GM19324 (cell line): ENCODE measurements at regions not wholly inside any gene's neighbourhood (a gene's known extent, or its start where the extent isn't known, plus 50 kb on each side); places are given as distances from the start of the nearest gene placed in this dataset.

Experiments
- ATAC-seq: cut with Tn5 transposase; IDR thresholded peaks from one replicate; pipeline ENCODE4 v1.9.1; 2021; ENCODE audit warnings: mild to moderate bottlenecking, moderate library complexity; ENCODE audit not compliant: unreplicated experiment, low FRiP score

DNA sequence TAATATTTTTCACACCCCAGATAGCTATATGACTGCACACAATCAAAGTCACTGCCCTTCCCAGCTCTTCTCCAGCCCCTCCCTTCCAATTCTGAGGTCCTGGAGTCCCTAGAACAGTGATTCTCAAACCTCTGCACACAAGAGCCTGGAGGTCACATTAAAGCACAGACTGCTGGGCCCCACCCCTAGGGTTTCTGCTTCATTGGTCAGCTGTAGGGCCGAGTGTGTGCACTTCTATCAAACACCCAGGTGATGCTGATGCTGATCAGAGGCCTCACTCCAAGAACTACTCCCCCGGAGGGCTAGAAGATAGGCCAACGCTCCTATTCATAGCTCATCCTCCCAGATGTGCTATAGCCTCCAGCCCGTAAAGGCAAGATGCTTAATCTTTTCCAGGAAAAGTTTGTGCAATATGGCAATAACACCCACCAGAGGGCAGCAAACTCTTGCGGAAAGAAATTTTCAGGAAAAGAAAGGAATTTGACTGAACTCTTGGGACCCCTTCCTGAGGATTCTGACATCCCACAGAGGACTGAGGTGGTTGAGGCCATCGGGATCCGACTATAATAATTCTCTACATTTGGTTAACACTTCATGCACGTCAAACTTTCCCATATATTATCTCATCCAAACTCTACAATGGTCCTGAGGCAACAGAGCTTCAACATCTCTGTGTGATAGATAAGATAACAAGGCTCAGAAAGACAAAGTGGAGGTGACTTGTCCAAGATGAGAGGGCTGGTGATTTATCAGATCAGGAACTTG lies 194.2 kb upstream of the PKDCC start:
- no peak for ATAC-seq

- ATAC-seq, result no peak
Observed at GRCh38 chr2:41854227-41854626, 193.6 kb upstream of the PKDCC start.

DNA sequence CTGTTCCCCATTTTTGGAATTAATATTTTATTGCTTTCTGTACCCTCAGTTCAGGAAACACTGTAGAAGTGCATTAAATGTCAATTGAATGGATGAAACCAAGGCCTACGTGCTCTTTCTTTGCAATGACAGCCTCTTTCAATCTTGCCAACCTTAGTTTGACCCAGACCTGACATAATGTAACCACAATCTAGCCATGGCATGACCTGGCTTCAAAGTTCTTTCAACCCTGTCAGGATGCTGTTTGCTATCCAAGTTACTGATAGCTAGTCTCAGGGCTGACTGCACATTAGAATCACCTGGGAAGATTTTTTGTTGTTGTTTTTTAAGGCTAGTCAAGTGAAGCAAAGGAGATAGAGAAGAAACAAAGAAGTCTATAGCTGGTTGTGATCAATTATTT lies 190.9 kb upstream of the PKDCC start:
- ATAC-seq, result no peak

DNA sequence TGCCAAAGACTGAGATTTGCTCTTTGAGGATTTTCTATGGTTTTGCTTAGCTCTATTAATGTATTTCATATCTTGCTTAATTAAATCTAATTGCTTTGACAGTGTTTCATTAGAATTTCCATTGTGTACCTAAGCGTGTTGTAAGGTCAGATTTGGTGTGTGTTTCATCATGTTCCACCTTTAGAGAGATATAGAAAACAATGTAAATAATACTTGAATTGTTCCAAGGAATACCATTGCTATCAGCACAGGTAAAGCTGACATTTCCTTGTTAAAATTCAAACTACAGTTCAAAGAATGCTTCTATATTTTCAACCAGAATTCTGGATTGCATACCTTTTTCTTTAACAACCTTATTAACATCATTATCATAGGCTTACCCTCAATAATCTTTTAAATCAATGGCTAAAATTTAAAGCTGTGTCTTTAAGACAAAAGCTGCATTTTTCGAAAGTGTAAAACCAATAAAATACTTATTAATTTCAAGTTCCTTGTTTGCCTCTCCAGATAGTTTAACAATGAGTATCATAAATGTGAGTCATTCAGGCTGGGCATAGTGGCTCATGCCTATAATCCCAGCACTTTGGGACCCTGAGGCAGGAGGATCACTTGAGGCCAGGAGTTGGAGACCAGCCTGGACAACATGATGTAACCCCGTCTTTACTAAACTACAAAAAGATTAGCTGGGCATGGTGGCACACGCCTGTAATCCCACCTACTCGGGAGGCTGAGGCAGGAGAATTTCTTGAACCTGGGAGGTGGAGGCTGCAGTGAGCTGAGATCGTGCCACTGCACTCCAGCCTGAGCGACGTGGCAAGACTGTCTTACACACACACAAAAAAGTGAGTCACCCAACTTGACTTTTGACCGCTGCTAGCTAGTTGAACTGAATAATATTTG lies 188.0 kb upstream of the PKDCC start:
- no peak for ATAC-seq

DNA sequence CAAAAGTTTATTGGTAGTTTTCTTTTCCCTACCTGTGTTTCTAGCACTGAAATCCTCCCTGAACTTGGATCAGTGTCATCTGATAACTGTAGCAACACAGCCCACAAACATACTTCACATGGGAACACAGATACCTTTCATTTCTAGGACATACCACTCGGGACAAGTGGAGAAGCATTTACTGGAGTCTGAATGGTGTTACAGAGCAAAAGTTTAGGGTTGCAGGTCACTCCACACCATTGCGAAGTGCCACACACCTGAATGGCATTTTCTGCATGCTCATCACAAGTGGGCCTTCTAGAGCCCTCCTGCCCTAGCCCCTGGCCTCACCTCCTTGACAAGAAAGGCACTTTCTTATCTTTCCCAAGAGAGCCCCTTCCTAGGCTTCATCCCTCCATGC lies 184.8 kb upstream of the PKDCC start:
- no peak for ATAC-seq

- no peak for ATAC-seq
Observed at GRCh38 chr2:41865263-41865662, 182.6 kb upstream of the PKDCC start.

GRCh38 chr2:41867553-41867952 lies 180.3 kb upstream of the PKDCC start:
- peak; percentile 53 for ATAC-seq

GRCh38 chr2:41869542-41870264 lies 178.1 kb upstream of the PKDCC start:
- ATAC-seq, result no peak

DNA sequence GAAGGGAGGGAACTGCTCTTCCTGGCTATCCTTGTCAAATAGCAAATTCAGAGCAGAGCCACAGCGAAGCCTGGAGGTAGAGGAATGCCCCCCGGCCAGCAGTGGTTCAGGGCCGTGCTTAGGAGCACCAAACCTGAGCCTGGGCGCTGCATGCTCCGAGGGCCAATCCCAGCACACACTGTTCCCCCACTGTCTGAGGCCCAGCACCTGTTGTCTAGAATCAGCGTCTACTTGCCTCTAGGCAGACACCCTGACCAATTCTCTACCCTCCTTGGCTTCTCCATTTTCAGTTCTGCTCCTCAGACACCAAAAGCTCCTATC lies 177.6 kb upstream of the PKDCC start:
- no peak for ATAC-seq

- ATAC-seq, result no peak
Observed at GRCh38 chr2:41871080-41871479, 176.7 kb upstream of the PKDCC start.

GRCh38 chr2:41872646-41873045 lies 175.2 kb upstream of the PKDCC start:
- ATAC-seq, result no peak

DNA sequence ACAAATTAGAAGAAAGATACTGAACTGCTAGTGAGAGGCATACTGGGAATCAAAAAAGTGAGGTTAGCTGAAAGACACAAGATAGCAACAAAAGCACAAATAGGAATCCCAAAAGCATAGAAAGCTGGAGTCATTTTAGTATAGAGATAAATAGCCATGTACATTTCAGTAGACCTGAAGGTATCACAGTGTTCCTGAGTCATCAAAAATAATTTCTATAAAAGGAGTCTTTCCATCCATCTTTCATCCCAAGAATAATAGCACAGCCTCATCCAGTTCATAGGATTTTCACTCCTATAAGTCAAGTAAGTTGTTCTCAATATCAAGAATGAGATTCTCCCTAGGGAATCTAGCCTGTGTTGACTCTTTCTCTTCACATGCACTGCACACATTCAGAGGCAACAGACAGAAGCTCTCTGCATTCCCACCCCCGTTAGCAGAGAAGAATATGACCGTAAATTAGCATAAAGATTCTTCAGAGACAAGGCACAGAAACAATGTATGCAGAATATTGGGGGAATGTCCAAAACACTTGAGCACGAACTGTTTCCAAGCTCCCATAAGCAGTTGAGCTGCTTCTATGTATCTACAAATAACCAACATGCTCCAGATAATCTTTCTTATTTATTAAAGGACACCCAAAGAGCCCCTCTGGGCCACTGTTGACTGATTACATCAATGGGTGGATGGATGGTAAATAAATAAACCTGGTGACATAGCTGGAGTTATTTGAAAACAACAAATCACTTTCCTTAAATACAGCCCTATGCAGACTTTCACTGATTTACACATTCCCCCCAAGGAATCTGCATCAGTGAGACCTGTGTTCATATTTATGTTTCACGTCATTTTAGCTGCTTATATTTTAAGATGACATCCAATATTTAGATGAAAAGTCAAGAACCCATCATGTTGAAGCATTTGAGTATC lies 174.5 kb upstream of the PKDCC start:
- ATAC-seq, result no peak

DNA sequence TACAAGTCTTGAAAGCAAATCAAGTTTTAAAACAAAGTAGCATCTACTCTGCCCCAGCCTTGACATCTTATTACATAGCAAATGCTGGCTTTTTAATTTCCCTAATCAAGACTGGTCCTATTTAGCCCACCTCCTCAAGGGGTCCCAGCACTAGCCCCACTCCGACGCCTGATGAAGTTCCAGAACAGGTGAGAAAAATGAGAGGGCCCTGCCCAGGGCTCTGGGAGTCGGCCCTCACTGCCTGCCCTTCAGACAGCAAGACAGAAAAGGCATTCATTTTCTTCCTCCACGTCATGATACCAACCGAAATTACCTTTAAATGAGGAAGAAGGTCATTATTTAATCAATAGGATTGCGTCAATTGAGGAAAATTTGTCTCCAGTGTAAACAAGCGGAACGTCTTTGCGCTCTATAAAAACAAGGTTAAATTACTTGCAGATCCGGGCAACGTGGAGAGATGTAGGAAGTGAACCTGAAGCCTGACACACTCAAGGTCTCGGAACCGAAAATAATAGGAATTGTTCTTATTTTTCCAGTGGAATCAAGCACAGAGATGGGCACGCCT lies 170.6 kb upstream of the PKDCC start:
- no peak for ATAC-seq

GRCh38 chr2:41878056-41878455 lies 169.8 kb upstream of the PKDCC start:
- no peak for ATAC-seq

- ATAC-seq, result no peak
Observed at GRCh38 chr2:41878716-41879234, 169.0 kb upstream of the PKDCC start.

GRCh38 chr2:41879235-41879916 lies 168.4 kb upstream of the PKDCC start:
- no peak for ATAC-seq

DNA sequence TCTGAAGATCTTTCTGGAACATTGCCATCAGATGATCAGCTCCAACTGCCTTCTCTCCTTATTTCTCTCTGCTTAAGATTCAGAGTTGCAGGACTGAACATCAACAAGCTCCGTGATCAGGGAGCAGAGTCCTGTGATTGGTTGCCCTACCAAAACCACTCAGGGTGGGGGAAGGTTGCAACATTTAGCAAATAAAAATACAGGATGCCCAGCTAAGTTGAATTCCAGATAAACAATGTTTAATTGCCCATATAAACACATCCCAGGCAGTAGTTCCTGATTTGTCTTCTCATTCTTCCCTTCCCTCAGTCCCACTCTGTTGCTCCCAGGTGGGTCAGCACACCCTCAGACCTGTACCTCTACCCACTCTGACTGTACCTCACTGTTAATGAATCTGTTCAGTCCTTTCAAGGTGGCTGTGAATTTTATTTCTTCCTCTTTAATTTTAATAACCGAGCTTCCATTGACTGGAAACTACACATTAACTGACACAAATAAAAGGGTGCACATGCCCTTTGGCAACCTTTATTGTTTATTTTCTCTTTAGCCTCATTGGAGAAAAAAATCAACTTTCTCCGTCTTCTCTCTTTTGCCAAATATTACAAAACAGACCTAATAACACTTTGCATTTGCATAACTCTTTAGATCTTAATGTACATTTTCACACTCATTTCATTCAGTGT lies 167.1 kb upstream of the PKDCC start:
- ATAC-seq, result no peak

- ATAC-seq, result no peak
Observed at GRCh38 chr2:41881249-41881648, 166.6 kb upstream of the PKDCC start.

GRCh38 chr2:41884718-41885117 lies 163.1 kb upstream of the PKDCC start:
- no peak for ATAC-seq
